ENCODE measurements at regions not wholly inside any gene's neighbourhood (a gene's known extent, or its start where the extent isn't known, plus 50 kb on each side); places are given as distances from the start of the nearest gene placed in this dataset.

DNA sequence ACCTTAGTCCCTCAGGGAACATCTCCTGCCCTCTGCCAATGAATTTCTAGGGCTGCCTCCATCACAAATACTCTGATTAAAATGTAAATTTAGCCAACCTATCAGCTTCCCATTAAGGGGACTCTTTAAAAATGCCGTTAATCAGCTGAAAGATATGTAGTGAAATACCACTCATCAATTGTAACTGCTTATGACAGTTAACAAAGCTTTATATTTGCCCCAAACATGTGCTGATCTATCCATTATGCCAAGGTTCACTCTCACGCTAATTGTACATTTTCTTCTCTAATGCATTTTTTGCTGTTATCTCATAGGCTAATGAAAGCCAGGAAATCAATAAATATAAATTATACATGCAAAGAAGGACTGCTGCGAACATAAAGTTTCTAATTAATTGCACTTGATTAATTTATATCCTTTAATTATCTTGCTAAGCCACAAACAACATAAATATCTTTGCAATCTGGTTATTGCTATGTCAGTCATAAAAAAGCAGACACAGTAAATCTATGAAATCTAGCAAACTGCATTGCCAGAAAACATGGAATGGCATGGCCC lies 601.4 kb upstream of the SALL1 start:
- TF ChIP-seq, protein P1, sequence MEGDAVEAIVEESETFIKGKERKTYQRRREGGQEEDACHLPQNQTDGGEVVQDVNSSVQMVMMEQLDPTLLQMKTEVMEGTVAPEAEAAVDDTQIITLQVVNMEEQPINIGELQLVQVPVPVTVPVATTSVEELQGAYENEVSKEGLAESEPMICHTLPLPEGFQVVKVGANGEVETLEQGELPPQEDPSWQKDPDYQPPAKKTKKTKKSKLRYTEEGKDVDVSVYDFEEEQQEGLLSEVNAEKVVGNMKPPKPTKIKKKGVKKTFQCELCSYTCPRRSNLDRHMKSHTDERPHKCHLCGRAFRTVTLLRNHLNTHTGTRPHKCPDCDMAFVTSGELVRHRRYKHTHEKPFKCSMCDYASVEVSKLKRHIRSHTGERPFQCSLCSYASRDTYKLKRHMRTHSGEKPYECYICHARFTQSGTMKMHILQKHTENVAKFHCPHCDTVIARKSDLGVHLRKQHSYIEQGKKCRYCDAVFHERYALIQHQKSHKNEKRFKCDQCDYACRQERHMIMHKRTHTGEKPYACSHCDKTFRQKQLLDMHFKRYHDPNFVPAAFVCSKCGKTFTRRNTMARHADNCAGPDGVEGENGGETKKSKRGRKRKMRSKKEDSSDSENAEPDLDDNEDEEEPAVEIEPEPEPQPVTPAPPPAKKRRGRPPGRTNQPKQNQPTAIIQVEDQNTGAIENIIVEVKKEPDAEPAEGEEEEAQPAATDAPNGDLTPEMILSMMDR (IDR thresholded peaks at IDR 0.05; ENCODE audit: low read length, missing control alignments): no peak
- no peak overlapping the region for H3K4me3 ChIP-seq (replicated peaks; ENCODE audit: low read depth, low read length)
- no peak for DNase-seq (ENCODE audit: low read depth)

DNA sequence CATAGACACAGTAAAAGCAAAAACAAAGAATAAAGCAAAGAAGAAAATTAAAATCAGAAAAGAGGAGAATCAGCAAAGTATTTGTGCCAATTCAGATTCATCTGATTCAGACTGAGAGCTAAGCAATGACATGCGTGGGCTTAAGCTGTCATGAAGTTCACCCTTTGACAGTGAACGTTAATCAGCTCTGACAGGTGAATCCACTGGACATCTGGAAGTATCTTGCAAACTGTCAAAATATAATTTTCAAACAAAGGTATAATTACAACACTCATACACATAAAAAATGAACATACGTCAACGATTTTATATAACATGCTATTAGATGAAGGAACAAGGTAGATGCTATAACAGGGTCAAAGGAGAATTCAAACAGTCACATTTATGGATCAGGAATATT lies 596.3 kb upstream of the SALL1 start:
- TF ChIP-seq, protein P1 (IDR thresholded peaks at IDR 0.05; ENCODE audit: low read length, missing control alignments): no peak
- no peak overlapping the region for H3K4me3 ChIP-seq (replicated peaks; ENCODE audit: low read depth, low read length)
- DNase-seq (ENCODE audit: low read depth): no peak

DNA sequence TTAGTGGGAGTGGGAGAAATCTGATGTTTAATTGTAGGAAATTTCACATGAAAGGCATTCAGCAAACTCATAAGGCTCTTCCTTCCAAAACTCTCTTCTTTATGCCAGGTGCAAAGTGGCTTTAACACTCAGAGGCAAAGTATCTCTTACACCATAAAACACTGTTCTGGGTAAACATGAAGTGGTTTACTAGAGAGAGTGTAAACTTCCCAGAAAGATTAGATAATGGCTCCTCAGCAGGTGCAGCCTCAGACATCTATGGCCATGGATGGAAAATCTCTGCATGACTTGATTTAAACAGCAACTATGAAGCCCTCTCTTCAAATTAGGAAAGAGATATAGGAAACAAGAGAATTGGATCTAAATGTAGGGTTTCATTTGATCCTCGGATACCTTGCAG lies 583.1 kb upstream of the SALL1 start:
- no peak overlapping the region for H3K4me3 ChIP-seq (replicated peaks; ENCODE audit: low read depth, low read length)
- DNase-seq (ENCODE audit: low read depth): no peak
- TF ChIP-seq, protein P1 (IDR thresholded peaks at IDR 0.05; ENCODE audit: low read length, missing control alignments): no peak

DNA sequence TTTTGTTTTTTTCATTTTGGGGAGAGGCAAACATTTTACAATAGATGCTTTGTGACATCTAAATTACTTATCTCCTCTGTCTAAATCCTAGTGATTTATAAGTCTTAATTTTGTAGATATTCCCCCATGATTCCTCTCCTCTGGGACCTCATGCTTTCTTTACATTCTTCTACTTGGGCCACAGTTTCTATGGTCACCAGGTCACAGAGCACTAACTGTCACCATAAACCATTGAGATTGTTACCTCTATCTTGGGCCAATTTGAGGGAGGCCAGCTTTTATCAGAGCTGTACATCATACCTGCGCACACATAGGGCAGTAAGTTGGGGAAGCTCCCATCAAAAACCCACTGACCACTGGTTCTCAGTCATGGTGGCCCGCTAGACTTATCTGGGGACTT lies 582.1 kb upstream of the SALL1 start:
- no peak for DNase-seq (ENCODE audit: low read depth)
- TF ChIP-seq, protein P1 (IDR thresholded peaks at IDR 0.05; ENCODE audit: low read length, missing control alignments): no peak
- no peak overlapping the region for H3K4me3 ChIP-seq (replicated peaks; ENCODE audit: low read depth, low read length)

DNA sequence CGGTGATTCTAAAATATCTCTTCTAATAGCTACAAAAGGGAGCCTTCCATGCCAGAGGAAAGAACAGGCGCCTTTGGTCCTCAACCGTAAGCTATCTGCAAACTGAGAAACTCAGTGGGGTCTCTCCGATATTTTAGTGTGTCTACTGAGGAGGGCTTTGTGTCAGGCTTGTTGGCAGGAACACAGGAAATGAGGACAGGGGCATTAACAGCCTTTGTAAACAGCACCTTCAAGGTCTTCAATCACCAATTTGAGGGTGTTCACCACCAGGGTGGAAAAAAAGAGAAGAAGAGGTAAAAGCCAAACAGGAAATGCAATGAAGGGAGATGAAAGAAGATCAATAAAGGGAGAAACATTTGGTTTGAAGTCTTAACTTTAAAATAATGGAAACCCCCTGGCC lies 580.1 kb upstream of the SALL1 start:
- TF ChIP-seq, protein P1 (IDR thresholded peaks at IDR 0.05; ENCODE audit: low read length, missing control alignments): no peak
- DNase-seq (ENCODE audit: low read depth): no peak
- H3K4me3 ChIP-seq (replicated peaks; ENCODE audit: low read depth, low read length): no peak overlapping the region

DNA sequence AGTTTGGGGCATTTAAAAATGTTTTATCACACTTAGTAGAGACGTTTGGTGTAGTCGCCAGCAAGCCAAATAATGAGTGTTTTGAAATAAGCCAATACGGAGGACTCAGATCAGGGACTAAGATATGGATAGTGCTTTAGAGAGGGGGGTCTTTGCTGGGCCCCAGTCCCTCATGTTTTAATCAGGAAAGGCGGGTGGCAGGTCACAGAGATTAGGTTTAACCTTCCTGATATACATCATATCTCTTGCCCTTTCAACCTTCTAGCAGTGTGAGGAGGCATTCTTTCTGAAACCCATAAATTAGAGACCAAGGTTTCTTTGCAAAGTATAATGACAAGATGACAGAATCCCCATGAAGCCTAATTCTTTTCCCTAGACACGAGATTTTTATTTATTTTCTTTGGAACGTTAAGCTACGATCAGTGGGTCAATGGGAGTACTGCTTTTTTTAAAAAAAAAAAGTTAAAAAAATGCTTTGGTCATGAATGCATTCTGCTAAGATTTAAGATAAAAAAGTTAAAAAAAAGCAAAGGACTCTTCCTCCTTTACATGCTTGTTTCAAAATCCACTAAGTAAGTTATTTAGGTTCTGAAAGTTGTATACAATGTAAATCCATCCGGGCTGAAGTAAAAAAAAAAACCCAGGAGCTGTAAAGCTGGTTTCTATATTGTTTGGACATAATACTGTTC lies 572.1 kb upstream of the SALL1 start:
- no peak for DNase-seq (ENCODE audit: low read depth)
- H3K4me3 ChIP-seq (replicated peaks; ENCODE audit: low read depth, low read length): no peak overlapping the region
- TF ChIP-seq, protein P1 (IDR thresholded peaks at IDR 0.05; ENCODE audit: low read length, missing control alignments): no peak

DNA sequence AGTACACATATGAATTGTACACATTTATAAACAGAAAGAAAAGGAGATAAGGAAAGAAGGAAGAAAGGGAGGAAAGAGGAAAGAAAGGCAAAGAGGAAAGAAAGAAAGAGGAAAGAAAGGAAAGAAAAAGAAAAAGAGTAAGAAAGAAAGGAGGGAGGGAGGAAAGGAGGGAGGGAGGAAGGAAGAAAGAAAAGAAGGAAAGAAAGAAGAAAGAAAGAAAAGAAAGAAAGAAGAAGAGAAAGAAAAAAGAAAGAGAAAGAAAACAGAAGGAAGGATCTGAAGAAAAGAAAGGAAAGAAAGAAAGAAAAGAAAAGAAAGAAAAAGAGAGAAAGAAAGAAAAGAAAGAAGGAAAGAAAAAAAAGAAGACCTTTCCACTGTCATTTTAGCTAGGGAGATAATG lies 571.4 kb upstream of the SALL1 start:
- no peak overlapping the region for H3K4me3 ChIP-seq (replicated peaks; ENCODE audit: low read depth, low read length)
- TF ChIP-seq, protein P1 (IDR thresholded peaks at IDR 0.05; ENCODE audit: low read length, missing control alignments): no peak
- no peak for DNase-seq (ENCODE audit: low read depth)

All from fibroblast of pulmonary artery (primary cell).